HG03095 (cell line): ENCODE measurements at regions not wholly inside any gene's neighbourhood (a gene's known extent, or its start where the extent isn't known, plus 50 kb on each side); places are given as distances from the start of the nearest gene placed in this dataset.

ENCODE experiments used
- ATAC-seq: cut with Tn5 transposase; IDR thresholded peaks from one replicate; pipeline ENCODE4 v1.9.1; 2021; ENCODE audit warnings: moderate library complexity; ENCODE audit not compliant: unreplicated experiment

GRCh38 chr6:48057601-48058000 is 53.4 kb downstream of the PTCHD4 start:
- ATAC-seq = no peak

- ATAC-seq = no peak
Measured at GRCh38 chr6:48048451-48049146, 62.4 kb downstream of the PTCHD4 start.

GRCh38 chr6:48041894-48042293 is 69.1 kb downstream of the PTCHD4 start:
- ATAC-seq = no peak

- no peak for ATAC-seq
Measured at GRCh38 chr6:48037946-48038345, 73.1 kb downstream of the PTCHD4 start.

GRCh38 chr6:48036316-48036715 is 74.7 kb downstream of the PTCHD4 start:
- no peak for ATAC-seq

- no peak for ATAC-seq
Measured at GRCh38 chr6:48032151-48032550, 78.8 kb downstream of the PTCHD4 start.

GRCh38 chr6:48031711-48032110 is 79.3 kb downstream of the PTCHD4 start:
- ATAC-seq = no peak

GRCh38 chr6:48027704-48028435 is 83.1 kb downstream of the PTCHD4 start:
- peak; percentile 53 for ATAC-seq

- ATAC-seq = no peak
Measured at GRCh38 chr6:48024956-48025355, 86.0 kb downstream of the PTCHD4 start.

- no peak for ATAC-seq
Measured at GRCh38 chr6:48021904-48022303, 89.1 kb downstream of the PTCHD4 start.

- no peak for ATAC-seq
Measured at GRCh38 chr6:48016020-48016755, 94.8 kb downstream of the PTCHD4 start.

GRCh38 chr6:47992809-47993208 is 118.2 kb downstream of the PTCHD4 start:
- ATAC-seq = no peak

GRCh38 chr6:47983491-47983890 is 127.5 kb downstream of the PTCHD4 start:
- ATAC-seq = no peak

- no peak for ATAC-seq
Measured at GRCh38 chr6:47977314-47977713, 133.7 kb downstream of the PTCHD4 start.

GRCh38 chr6:47974106-47974505 is 136.9 kb downstream of the PTCHD4 start:
- no peak for ATAC-seq

GRCh38 chr6:47970826-47971225 is 140.2 kb downstream of the PTCHD4 start:
- no peak for ATAC-seq

- no peak for ATAC-seq
Measured at GRCh38 chr6:47967843-47968242, 143.2 kb downstream of the PTCHD4 start.

GRCh38 chr6:47964969-47965368 is 146.0 kb downstream of the PTCHD4 start:
- no peak for ATAC-seq

- no peak for ATAC-seq
Measured at GRCh38 chr6:47952640-47953039, 158.4 kb downstream of the PTCHD4 start.

GRCh38 chr6:47944846-47945245 is 163.0 kb downstream of the OPN5 start:
- no peak for ATAC-seq

GRCh38 chr6:47938405-47938804 is 156.6 kb downstream of the OPN5 start:
- ATAC-seq = no peak

- ATAC-seq = no peak
Measured at GRCh38 chr6:47936820-47937219, 155.0 kb downstream of the OPN5 start.
